Mammary epithelial cell (primary cell): ENCODE measurements at regions not wholly inside any gene's neighbourhood (a gene's known extent, or its start where the extent isn't known, plus 50 kb on each side); places are given as distances from the start of the nearest gene placed in this dataset.

ENCODE experiments used
- EZH2 ChIP-seq: IDR thresholded peaks from 2 replicates; pipeline ENCODE4 v1.6.1; 2012; ENCODE audit warnings: low read length, inconsistent platforms, borderline replicate concordance
- TF ChIP-seq, protein P1 (sequence below), 2 donors: IDR thresholded peaks in 1 of 2; conservative IDR thresholded peaks in 1 of 2; 2 replicates each; pipeline ENCODE4 v1.5.1; 2011 to 2012; ENCODE audit warnings: inconsistent platforms in 2 of 2, low read length in 2 of 2, mild to moderate bottlenecking in 2 of 2, control low read depth in 1 of 2, low read depth in 1 of 2; ENCODE audit not compliant: insufficient read depth in 1 of 2; ENCODE audit errors: extremely low read depth in 1 of 2

DNA sequence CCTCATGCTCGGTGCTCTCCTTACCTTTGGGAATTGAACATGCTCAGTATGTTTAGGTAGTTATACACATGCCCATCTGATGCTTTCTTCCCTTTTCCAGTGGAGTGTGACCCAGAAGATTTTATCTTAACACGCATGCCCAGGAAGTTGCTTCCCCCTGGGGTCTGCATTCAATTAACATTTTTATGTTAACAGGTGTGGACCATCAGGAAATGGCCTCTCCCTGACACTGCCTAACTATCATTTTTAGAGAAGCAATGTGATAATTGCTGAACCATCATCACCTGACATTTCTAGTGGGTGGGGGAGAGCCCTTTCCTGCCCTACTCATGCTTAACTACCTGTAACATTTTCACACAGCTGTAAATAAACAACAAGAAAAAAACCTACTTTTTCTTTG lies 55.1 kb upstream of the TGFBR2 start:
- TF ChIP-seq, protein P1, sequence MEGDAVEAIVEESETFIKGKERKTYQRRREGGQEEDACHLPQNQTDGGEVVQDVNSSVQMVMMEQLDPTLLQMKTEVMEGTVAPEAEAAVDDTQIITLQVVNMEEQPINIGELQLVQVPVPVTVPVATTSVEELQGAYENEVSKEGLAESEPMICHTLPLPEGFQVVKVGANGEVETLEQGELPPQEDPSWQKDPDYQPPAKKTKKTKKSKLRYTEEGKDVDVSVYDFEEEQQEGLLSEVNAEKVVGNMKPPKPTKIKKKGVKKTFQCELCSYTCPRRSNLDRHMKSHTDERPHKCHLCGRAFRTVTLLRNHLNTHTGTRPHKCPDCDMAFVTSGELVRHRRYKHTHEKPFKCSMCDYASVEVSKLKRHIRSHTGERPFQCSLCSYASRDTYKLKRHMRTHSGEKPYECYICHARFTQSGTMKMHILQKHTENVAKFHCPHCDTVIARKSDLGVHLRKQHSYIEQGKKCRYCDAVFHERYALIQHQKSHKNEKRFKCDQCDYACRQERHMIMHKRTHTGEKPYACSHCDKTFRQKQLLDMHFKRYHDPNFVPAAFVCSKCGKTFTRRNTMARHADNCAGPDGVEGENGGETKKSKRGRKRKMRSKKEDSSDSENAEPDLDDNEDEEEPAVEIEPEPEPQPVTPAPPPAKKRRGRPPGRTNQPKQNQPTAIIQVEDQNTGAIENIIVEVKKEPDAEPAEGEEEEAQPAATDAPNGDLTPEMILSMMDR (conservative IDR thresholded peaks at IDR 0.05 in 1 of 2, IDR thresholded peaks at IDR 0.05 in 1 of 2; ENCODE audit: extremely low read depth in 1 of 2, insufficient read depth in 1 of 2, low read depth in 1 of 2, low read length in 2 of 2): no peak
- TF ChIP-seq EZH2: no peak
